ENCODE measurements at regions not wholly inside any gene's neighbourhood (a gene's known extent, or its start where the extent isn't known, plus 50 kb on each side); places are given as distances from the start of the nearest gene placed in this dataset.

GRCh38 chr9:85421641-85422040, 320.1 kb downstream of the AGTPBP1 start:
- no peak for TF ChIP-seq CTCF (IDR thresholded peaks at IDR 0.05; ENCODE audit: poor library complexity, severe bottlenecking)
- no peak for TF ChIP-seq POLR2AphosphoS5 (IDR thresholded peaks at IDR 0.05)
- TF ChIP-seq EP300 (conservative IDR thresholded peaks at IDR 0.05; ENCODE audit: poor library complexity, severe bottlenecking): no peak
- no peak for TF ChIP-seq EZH2 (IDR thresholded peaks at IDR 0.05; ENCODE audit: borderline replicate concordance, insufficient read depth, low read length, poor library complexity, severe bottlenecking)
- TF ChIP-seq TAF1 (IDR thresholded peaks at IDR 0.05; ENCODE audit: low read depth): no peak
